IPS-15b (cell line): ENCODE measurements at regions not wholly inside any gene's neighbourhood (a gene's known extent, or its start where the extent isn't known, plus 50 kb on each side); places are given as distances from the start of the nearest gene placed in this dataset.

ENCODE experiments used
- H3K27me3 ChIP-seq: one replicate; pipeline ENCODE4 v1.6.1; 2013; ENCODE audit warnings: low read length; ENCODE audit not compliant: control insufficient read depth, insufficient read depth
- H3K36me3 ChIP-seq: one replicate; pipeline ENCODE4 v1.6.1; 2013; ENCODE audit warnings: low read length; ENCODE audit not compliant: control insufficient read depth, insufficient read depth
- H3K4me1 ChIP-seq: one replicate; pipeline ENCODE4 v1.6.1; 2013; ENCODE audit warnings: mild to moderate bottlenecking, low read length; ENCODE audit not compliant: control insufficient read depth, insufficient read depth
- H3K4me3 ChIP-seq: one replicate; pipeline ENCODE4 v1.5.1; 2013; ENCODE audit warnings: low read depth, low read length
- H3K9ac ChIP-seq: one replicate; pipeline ENCODE4 v1.6.1; 2013; ENCODE audit warnings: low read depth, mild to moderate bottlenecking, low read length
- H3K9me3 ChIP-seq: one replicate; pipeline ENCODE4 v1.6.1; 2013; ENCODE audit warnings: mild to moderate bottlenecking, low read length; ENCODE audit not compliant: control insufficient read depth, insufficient read depth

- no peak overlapping the region for H3K4me3 ChIP-seq
- H3K4me1 ChIP-seq: no peaks in the 10 kb centered on the region
- no peaks in the 10 kb centered on the region for H3K27me3 ChIP-seq
- H3K9me3 ChIP-seq: no peaks in the 10 kb centered on the region
- no peak overlapping the region for H3K9ac ChIP-seq
- no peaks in the 10 kb centered on the region for H3K36me3 ChIP-seq
These were observed 91.7 kb upstream of the RFLNA start for GRCh38 chr12:124203176-124203575.

GRCh38 chr12:124205405-124205804 is 89.5 kb upstream of the RFLNA start:
- Histone ChIP-seq H3K9ac (no peak overlapping the region), H3K36me3 (peaks cover 2% of the 10 kb centered on the region), H3K9me3 (no peaks in the 10 kb centered on the region), H3K4me1 (no peaks in the 10 kb centered on the region), H3K27me3 (no peaks in the 10 kb centered on the region), H3K4me3 (no peak overlapping the region)

GRCh38 chr12:124207049-124207448 is 87.8 kb upstream of the RFLNA start:
- Histone ChIP-seq H3K4me3 (no peak overlapping the region), H3K36me3 (peaks cover 2% of the 10 kb centered on the region), H3K4me1 (no peaks in the 10 kb centered on the region), H3K9me3 (no peaks in the 10 kb centered on the region), H3K27me3 (no peaks in the 10 kb centered on the region), H3K9ac (no peak overlapping the region)

GRCh38 chr12:124207617-124208016 is 87.3 kb upstream of the RFLNA start:
- H3K9ac ChIP-seq: no peak overlapping the region
- no peaks in the 10 kb centered on the region for H3K27me3 ChIP-seq
- H3K9me3 ChIP-seq: no peaks in the 10 kb centered on the region
- H3K4me3 ChIP-seq: no peak overlapping the region
- H3K4me1 ChIP-seq: no peaks in the 10 kb centered on the region
- peaks cover 2% of the 10 kb centered on the region for H3K36me3 ChIP-seq

GRCh38 chr12:124208489-124208888 is 86.4 kb upstream of the RFLNA start:
- H3K9me3 ChIP-seq: no peaks in the 10 kb centered on the region
- no peak overlapping the region for H3K4me3 ChIP-seq
- H3K36me3 ChIP-seq: peaks cover 2% of the 10 kb centered on the region
- H3K4me1 ChIP-seq: no peaks in the 10 kb centered on the region
- no peak overlapping the region for H3K9ac ChIP-seq
- no peaks in the 10 kb centered on the region for H3K27me3 ChIP-seq

GRCh38 chr12:124210991-124211577 is 83.8 kb upstream of the RFLNA start:
- no peaks in the 10 kb centered on the region for H3K27me3 ChIP-seq
- H3K4me1 ChIP-seq: no peaks in the 10 kb centered on the region
- no peak overlapping the region for H3K9ac ChIP-seq
- H3K9me3 ChIP-seq: peaks cover 6% of the 10 kb centered on the region
- H3K4me3 ChIP-seq: no peak overlapping the region
- peaks cover 2% of the 10 kb centered on the region for H3K36me3 ChIP-seq

- Histone ChIP-seq H3K27me3 (no peaks in the 10 kb centered on the region), H3K36me3 (peaks cover 2% of the 10 kb centered on the region), H3K9me3 (peaks cover 6% of the 10 kb centered on the region), H3K4me1 (no peaks in the 10 kb centered on the region), H3K4me3 (no peak overlapping the region), H3K9ac (no peak overlapping the region)
These were observed 83.1 kb upstream of the RFLNA start for GRCh38 chr12:124211753-124212152.

- Histone ChIP-seq H3K36me3 (no peaks in the 10 kb centered on the region), H3K4me3 (no peak overlapping the region), H3K27me3 (no peaks in the 10 kb centered on the region), H3K4me1 (no peaks in the 10 kb centered on the region), H3K9me3 (peaks cover 6% of the 10 kb centered on the region), H3K9ac (no peak overlapping the region)
These were observed 81.1 kb upstream of the RFLNA start for GRCh38 chr12:124213666-124214347.

- Histone ChIP-seq H3K9me3 (peaks cover 6% of the 10 kb centered on the region), H3K27me3 (no peaks in the 10 kb centered on the region), H3K9ac (no peak overlapping the region), H3K4me1 (no peaks in the 10 kb centered on the region), H3K36me3 (no peaks in the 10 kb centered on the region), H3K4me3 (no peak overlapping the region)
These were observed 80.3 kb upstream of the RFLNA start for GRCh38 chr12:124214574-124214973.

- no peaks in the 10 kb centered on the region for H3K36me3 ChIP-seq
- peaks cover 6% of the 10 kb centered on the region for H3K9me3 ChIP-seq
- no peak overlapping the region for H3K9ac ChIP-seq
- no peaks in the 10 kb centered on the region for H3K27me3 ChIP-seq
- no peaks in the 10 kb centered on the region for H3K4me1 ChIP-seq
- no peak overlapping the region for H3K4me3 ChIP-seq
These were observed 77.9 kb upstream of the RFLNA start for GRCh38 chr12:124216966-124217365.

GRCh38 chr12:124217508-124218242 is 77.2 kb upstream of the RFLNA start:
- H3K9ac ChIP-seq: no peak overlapping the region
- no peaks in the 10 kb centered on the region for H3K27me3 ChIP-seq
- no peaks in the 10 kb centered on the region for H3K36me3 ChIP-seq
- no peaks in the 10 kb centered on the region for H3K4me1 ChIP-seq
- H3K9me3 ChIP-seq: peaks cover 6% of the 10 kb centered on the region
- H3K4me3 ChIP-seq: no peak overlapping the region

- H3K27me3 ChIP-seq: no peaks in the 10 kb centered on the region
- H3K4me3 ChIP-seq: no peak overlapping the region
- H3K9ac ChIP-seq: no peak overlapping the region
- no peaks in the 10 kb centered on the region for H3K36me3 ChIP-seq
- no peaks in the 10 kb centered on the region for H3K4me1 ChIP-seq
- peaks cover 6% of the 10 kb centered on the region for H3K9me3 ChIP-seq
These were observed 76.7 kb upstream of the RFLNA start for GRCh38 chr12:124218243-124218560.
